ENCODE measurements at regions not wholly inside any gene's neighbourhood (a gene's known extent, or its start where the extent isn't known, plus 50 kb on each side); places are given as distances from the start of the nearest gene placed in this dataset.
A peak's percentile ranks its signal among the peaks of the same experiment; 100 is the strongest.

DNA sequence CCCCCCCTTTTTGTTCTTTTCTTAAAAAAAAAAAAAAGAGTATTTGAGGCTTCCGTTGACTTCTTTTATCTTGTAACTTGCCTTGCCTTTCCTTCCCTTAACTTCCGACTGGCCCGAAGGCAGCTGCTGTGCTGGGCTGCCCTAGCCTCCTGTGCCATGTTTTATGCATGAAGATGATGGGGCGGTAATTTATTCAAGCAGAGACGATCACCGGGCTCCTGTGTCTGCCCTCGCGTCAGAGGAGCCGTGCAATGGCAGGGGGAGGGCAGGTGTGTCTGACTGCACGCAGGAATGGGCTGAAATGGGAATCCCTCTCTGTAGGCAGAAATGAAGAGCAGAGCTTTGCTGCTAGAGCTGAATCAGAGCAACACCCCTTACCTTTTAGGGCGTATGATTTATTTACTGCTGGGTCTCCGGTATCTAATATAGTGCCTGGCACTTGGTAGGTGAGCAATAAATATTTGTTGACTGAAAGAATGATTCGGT is 106.3 kb upstream of the RIPOR2 start:
- Mint-ChIP-seq H3K27me3 (peaks cover 0 to 3% (median 0%) of the 10 kb centered on the region in 5 donors), H3K36me3 (peaks cover 0 to 16% (median 0%) of the 10 kb centered on the region in 5 donors), H3K9me3 (peaks cover 0 to 4% (median 0%) of the 10 kb centered on the region in 11 donors), H3K27ac (peak overlapping the region; percentile 71 to 98 (median 90)), H3K4me3 (peak overlapping the region; percentile 88 to 97 (median 92)), H3K4me1 (peaks cover 38 to 62% (median 56%) of the 10 kb centered on the region in 7 donors)
- peak overlapping the region; percentile 64 for H3K27ac ChIP-seq (ENCODE audit: low read depth, low read length)
- ATAC-seq (peak; percentile 73), DNase-seq (peak in 7 of 9 donors; percentile 45 to 67 (median 49))
- ChIA-PET POLR2A (interaction anchor here (0.7 to 2.2 kb wide), 13 partner anchors 9 to 377 kb away, joined by 3 to 13 read pairs (median 4); no protein-coding TSS in a partner anchor), CTCF (interaction anchor here (0.7 to 4.0 kb wide), 6 partner anchors 15 to 186 kb away, joined by 3 to 27 read pairs (median 4); no protein-coding TSS in a partner anchor)
- H3K9me3 ChIP-seq (ENCODE audit: control insufficient read depth in 2 of 3, low read length in 3 of 3) = no peaks in the 10 kb centered on the region
- peaks cover 35 to 51% of the 10 kb centered on the region in 2 donors for H3K4me1 ChIP-seq (ENCODE audit: control insufficient read depth in 2 of 2, insufficient read depth in 2 of 2, low read length in 2 of 2)
- intact Hi-C loops (cut with micrococcal nuclease) = loop anchor here (1.0 to 5.0 kb wide), 5 partner anchors 8 to 95 kb away; no protein-coding TSS in a partner anchor
- peak overlapping the region; percentile 60 for H3K4me3 ChIP-seq (ENCODE audit: low read length)
- H3K36me3 ChIP-seq (ENCODE audit: control insufficient read depth in 2 of 3, insufficient read depth in 3 of 3, low read length in 3 of 3) = no peaks in the 10 kb centered on the region
- no peaks in the 10 kb centered on the region for H3K27me3 ChIP-seq (ENCODE audit: control insufficient read depth in 2 of 2, insufficient read depth in 2 of 2, low read length in 2 of 2)

DNA sequence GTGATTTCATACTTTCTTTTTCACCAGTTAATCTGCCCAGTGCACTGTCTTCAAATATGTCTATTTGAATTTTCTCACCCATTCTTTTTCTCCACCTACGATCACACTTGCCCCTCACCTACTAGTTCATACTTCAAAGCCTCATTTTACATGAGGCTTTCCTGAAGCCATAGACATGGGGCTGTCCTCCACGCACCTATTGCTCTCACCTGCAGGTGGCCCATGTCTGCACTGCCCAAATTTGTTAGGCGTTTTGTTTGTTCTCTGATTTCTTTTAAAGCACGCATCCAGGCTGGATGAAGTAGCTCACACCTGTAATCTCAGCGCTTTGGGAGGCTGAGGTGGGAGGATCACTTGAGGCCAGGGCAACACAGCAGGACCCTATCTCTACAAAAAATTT is 106.8 kb upstream of the RIPOR2 start:
- Histone ChIP-seq H3K9me3 (ENCODE audit: control insufficient read depth in 2 of 3, low read length in 3 of 3) (no peaks in the 10 kb centered on the region), H3K4me1 (ENCODE audit: control insufficient read depth in 2 of 2, insufficient read depth in 2 of 2, low read length in 2 of 2) (peaks cover 32 to 47% of the 10 kb centered on the region in 2 donors), H3K36me3 (ENCODE audit: control insufficient read depth in 2 of 3, insufficient read depth in 3 of 3, low read length in 3 of 3) (no peaks in the 10 kb centered on the region), H3K27ac (ENCODE audit: low read depth, low read length) (peak overlapping the region; percentile 64), H3K4me3 (ENCODE audit: low read length) (peak overlapping the region; percentile 60), H3K27me3 (ENCODE audit: control insufficient read depth in 2 of 2, insufficient read depth in 2 of 2, low read length in 2 of 2) (no peaks in the 10 kb centered on the region)
- Mint-ChIP-seq H3K36me3 (peaks cover 0 to 16% (median 0%) of the 10 kb centered on the region in 5 donors), H3K4me3 (peak overlapping the region; percentile 88 to 97 (median 92)), H3K4me1 (peaks cover 36 to 59% (median 53%) of the 10 kb centered on the region in 7 donors), H3K27ac (peak overlapping the region; percentile 71 to 98 (median 90)), H3K9me3 (peaks cover 0 to 4% (median 0%) of the 10 kb centered on the region in 11 donors), H3K27me3 (peaks cover 0 to 3% (median 0%) of the 10 kb centered on the region in 5 donors)
- POLR2A ChIA-PET = interaction anchor here (0.7 to 2.2 kb wide), 13 partner anchors 8 to 377 kb away, joined by 3 to 13 read pairs (median 4); no protein-coding TSS in a partner anchor
- CTCF ChIA-PET = interaction anchor here (0.7 to 4.0 kb wide), 5 partner anchors 16 to 187 kb away, joined by 3 to 27 read pairs (median 4); no protein-coding TSS in a partner anchor
- DNase-seq (peak in 2 of 9 donors; percentile 37), ATAC-seq (peak; percentile 75)
- intact Hi-C loops (cut with micrococcal nuclease) = loop anchor here (1.0 to 5.0 kb wide), 5 partner anchors 8 to 95 kb away; no protein-coding TSS in a partner anchor

DNA sequence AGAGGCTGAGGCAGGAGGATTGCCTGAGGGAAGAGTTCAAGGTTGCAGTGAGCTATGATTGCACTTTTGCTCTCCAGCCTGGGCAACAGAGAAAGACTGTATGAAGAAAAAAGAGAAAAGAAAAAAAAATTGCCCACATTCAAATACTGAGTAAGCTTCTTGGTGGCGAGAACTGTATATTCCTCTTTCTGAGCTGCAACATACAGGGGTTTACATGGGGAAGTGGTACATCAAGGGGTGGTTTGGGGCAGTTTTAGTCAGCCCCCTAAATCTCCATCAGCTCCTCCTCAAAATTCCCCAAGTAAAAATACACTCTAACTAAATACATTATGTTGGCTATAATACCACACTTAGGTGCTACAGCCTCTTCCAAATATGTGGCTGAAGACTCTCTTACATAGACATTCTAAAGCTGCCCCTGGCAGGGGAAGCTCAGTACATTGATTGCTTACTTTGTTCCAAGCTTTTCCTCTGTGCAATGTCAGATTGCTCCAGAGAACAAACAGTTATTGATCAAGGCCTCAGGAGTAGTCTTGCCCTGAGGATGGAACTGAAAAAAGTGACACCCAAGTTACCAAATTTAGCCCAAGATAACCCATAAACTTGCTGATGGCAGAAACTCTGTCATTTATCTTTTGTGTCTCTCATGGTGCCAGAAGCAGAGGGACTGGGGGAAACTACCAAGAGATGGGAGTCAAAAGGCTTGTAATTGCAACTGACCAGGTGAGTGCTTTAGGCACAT is 107.4 kb upstream of the RIPOR2 start:
- H3K27ac ChIP-seq (ENCODE audit: low read depth, low read length) = peak overlapping the region; percentile 64
- H3K27me3 ChIP-seq (ENCODE audit: control insufficient read depth in 2 of 2, insufficient read depth in 2 of 2, low read length in 2 of 2) = no peaks in the 10 kb centered on the region
- peaks cover 32 to 47% of the 10 kb centered on the region in 2 donors for H3K4me1 ChIP-seq (ENCODE audit: control insufficient read depth in 2 of 2, insufficient read depth in 2 of 2, low read length in 2 of 2)
- Mint-ChIP-seq H3K36me3 (peaks cover 0 to 12% (median 0%) of the 10 kb centered on the region in 5 donors), H3K27ac (peak overlapping the region in 7 of 9 donors; percentile 23 to 98 (median 93)), H3K4me1 (peaks cover 34 to 53% (median 47%) of the 10 kb centered on the region in 7 donors), H3K4me3 (peak overlapping the region in 8 of 10 donors; percentile 49 to 97 (median 92)), H3K27me3 (peaks cover 0 to 3% (median 0%) of the 10 kb centered on the region in 5 donors), H3K9me3 (peaks cover 0 to 4% (median 0%) of the 10 kb centered on the region in 11 donors)
- ChIA-PET CTCF (interaction anchor here (1.2 to 4.0 kb wide), 4 partner anchors 16 to 27 kb away, joined by 3 to 27 read pairs (median 21); no protein-coding TSS in a partner anchor), POLR2A (interaction anchor here (0.6 to 2.2 kb wide), 11 partner anchors 8 to 183 kb away, joined by 3 to 13 read pairs (median 4); no protein-coding TSS in a partner anchor)
- no peaks in the 10 kb centered on the region for H3K36me3 ChIP-seq (ENCODE audit: control insufficient read depth in 2 of 3, insufficient read depth in 3 of 3, low read length in 3 of 3)
- no peak overlapping the region for H3K4me3 ChIP-seq (ENCODE audit: low read length)
- H3K9me3 ChIP-seq (ENCODE audit: control insufficient read depth in 2 of 3, low read length in 3 of 3) = no peaks in the 10 kb centered on the region
- intact Hi-C loops (cut with micrococcal nuclease) = loop anchor here (1.0 to 5.0 kb wide), 5 partner anchors 7 to 94 kb away; no protein-coding TSS in a partner anchor
- ATAC-seq (no peak), DNase-seq (no peak)

DNA sequence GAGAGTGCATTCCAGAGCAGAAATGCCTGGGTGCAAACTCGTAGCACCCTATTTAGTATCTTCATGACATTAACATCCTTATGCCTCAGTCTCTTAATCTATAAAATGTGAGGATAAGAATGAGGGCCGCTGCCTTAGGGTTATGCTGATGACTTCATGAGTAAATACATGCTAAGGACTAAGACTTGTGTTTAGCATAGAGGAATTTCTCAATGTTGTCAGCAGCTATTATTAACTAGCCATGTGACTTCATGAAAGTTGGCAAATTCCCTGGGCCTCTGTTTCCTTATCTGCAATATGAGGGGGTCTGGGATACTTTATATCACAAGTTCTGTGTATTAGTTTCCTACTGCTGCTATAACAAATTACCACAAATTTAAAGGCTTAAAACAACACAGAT is 108.1 kb upstream of the RIPOR2 start:
- Mint-ChIP-seq H3K36me3 (peaks cover 0 to 13% (median 0%) of the 10 kb centered on the region in 5 donors), H3K27ac (peak overlapping the region in 1 of 9 donors; percentile 28), H3K4me1 (peaks cover 30 to 45% (median 40%) of the 10 kb centered on the region in 7 donors), H3K27me3 (peaks cover 0 to 3% (median 0%) of the 10 kb centered on the region in 5 donors), H3K4me3 (no peak overlapping the region), H3K9me3 (peaks cover 0 to 4% (median 0%) of the 10 kb centered on the region in 11 donors)
- no peaks in the 10 kb centered on the region for H3K9me3 ChIP-seq (ENCODE audit: control insufficient read depth in 2 of 3, low read length in 3 of 3)
- H3K36me3 ChIP-seq (ENCODE audit: control insufficient read depth in 2 of 3, insufficient read depth in 3 of 3, low read length in 3 of 3) = no peaks in the 10 kb centered on the region
- no peaks in the 10 kb centered on the region for H3K27me3 ChIP-seq (ENCODE audit: control insufficient read depth in 2 of 2, insufficient read depth in 2 of 2, low read length in 2 of 2)
- ChIA-PET CTCF (interaction anchor here (3.7 to 4.0 kb wide), 2 partner anchors 17 to 27 kb away, joined by 26 to 27 read pairs; no protein-coding TSS in a partner anchor), POLR2A (interaction anchor here (0.9 to 1.8 kb wide), 2 partner anchors 11 to 184 kb away, joined by 4 to 5 read pairs; no protein-coding TSS in a partner anchor)
- H3K4me1 ChIP-seq (ENCODE audit: control insufficient read depth in 2 of 2, insufficient read depth in 2 of 2, low read length in 2 of 2) = peaks cover 24 to 40% of the 10 kb centered on the region in 2 donors
- H3K27ac ChIP-seq (ENCODE audit: low read depth, low read length) = no peak overlapping the region
- H3K4me3 ChIP-seq (ENCODE audit: low read length) = no peak overlapping the region
- intact Hi-C loops (cut with micrococcal nuclease) = loop anchor here in 1 of 2 donors (5.0 kb wide), 1 partner anchor 93 kb away; no protein-coding TSS in a partner anchor
- DNase-seq = no peak
- no peak for ATAC-seq

DNA sequence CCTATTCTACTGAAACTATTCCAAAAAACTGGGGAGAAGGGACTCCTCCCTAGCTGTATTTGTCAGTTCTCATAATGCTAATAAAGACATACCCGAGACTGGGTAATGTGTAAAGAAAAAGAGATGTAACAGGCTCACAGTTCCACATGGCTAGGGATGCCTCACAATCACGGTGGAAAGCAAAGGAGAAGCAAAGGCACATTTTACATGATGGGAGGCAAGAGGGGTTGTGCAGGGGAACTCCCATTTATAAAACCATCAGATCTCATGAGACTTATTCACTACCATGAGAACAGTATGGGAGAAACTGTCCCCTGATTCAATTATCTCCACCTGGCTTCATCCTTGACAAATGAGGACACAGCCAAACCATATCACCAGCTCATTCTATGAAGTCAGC is 111.2 kb upstream of the RIPOR2 start:
- Mint-ChIP-seq H3K9me3 (peaks cover 0 to 4% (median 0%) of the 10 kb centered on the region in 11 donors), H3K4me1 (peaks cover 22 to 42% (median 38%) of the 10 kb centered on the region in 7 donors), H3K27ac (no peak overlapping the region), H3K27me3 (peaks cover 0 to 3% (median 0%) of the 10 kb centered on the region in 5 donors), H3K36me3 (peaks cover 0 to 10% (median 0%) of the 10 kb centered on the region in 5 donors), H3K4me3 (no peak overlapping the region)
- intact Hi-C loops (cut with micrococcal nuclease) = no loop called here
- Histone ChIP-seq H3K36me3 (ENCODE audit: control insufficient read depth in 2 of 3, insufficient read depth in 3 of 3, low read length in 3 of 3) (no peaks in the 10 kb centered on the region), H3K4me3 (ENCODE audit: low read length) (no peak overlapping the region), H3K4me1 (ENCODE audit: control insufficient read depth in 2 of 2, insufficient read depth in 2 of 2, low read length in 2 of 2) (peaks cover 33 to 36% of the 10 kb centered on the region in 2 donors), H3K27ac (ENCODE audit: low read depth, low read length) (no peak overlapping the region), H3K27me3 (ENCODE audit: control insufficient read depth in 2 of 2, insufficient read depth in 2 of 2, low read length in 2 of 2) (no peaks in the 10 kb centered on the region), H3K9me3 (ENCODE audit: control insufficient read depth in 2 of 3, low read length in 3 of 3) (no peaks in the 10 kb centered on the region)
- no peak for DNase-seq
- no peak for ATAC-seq
- ChIA-PET CTCF (interaction anchor here (1.3 to 3.7 kb wide), 2 partner anchors 11 to 20 kb away, joined by 4 to 26 read pairs; no protein-coding TSS in a partner anchor), POLR2A (interaction anchor here (0.9 to 2.8 kb wide), 3 partner anchors 9 to 147 kb away, joined by 4 to 10 read pairs (median 4); no protein-coding TSS in a partner anchor)
